Glomerular visceral epithelial cell (primary cell): ENCODE measurements at regions not wholly inside any gene's neighbourhood (a gene's known extent, or its start where the extent isn't known, plus 50 kb on each side); places are given as distances from the start of the nearest gene placed in this dataset.
"Not testable (repeated sequence)": the region's sequence is repeated elsewhere in the genome, so short reads cannot be mapped to it uniquely, and the experiment has no call there.

Source experiments
- DNase-seq: peaks from one replicate; pipeline ENCODE4 v3.0.0-alpha.2; 2016; ENCODE audit errors: extremely low spot score

DNA sequence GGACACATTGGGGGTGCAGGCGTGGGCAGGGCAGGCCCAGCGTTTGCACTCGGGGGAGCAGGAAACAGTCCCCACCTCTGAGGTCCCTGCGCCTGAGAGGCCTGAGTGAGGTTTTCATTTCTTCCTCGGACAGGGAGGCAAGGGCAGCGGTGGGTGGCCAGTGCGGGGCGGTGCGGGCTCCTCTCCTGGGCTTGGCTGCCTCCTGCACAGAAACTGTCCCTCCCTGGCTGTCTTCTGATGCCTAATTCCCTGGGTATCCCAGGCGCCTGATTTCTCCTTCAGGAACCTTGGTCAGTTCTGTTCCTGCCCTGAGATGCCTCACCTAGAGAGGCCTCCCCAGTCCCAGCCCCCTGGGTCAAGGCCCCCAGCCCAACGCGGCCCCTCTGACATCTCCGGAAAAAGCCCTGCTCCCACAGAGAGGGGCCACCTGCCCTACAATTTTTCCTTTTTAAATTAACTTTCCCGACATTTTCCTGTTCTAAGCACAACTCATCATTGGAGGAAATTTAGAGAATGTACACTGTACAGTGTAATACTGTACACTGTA lies 260.3 kb downstream of the ADGRD1 start:
- DNase-seq = no peak

DNA sequence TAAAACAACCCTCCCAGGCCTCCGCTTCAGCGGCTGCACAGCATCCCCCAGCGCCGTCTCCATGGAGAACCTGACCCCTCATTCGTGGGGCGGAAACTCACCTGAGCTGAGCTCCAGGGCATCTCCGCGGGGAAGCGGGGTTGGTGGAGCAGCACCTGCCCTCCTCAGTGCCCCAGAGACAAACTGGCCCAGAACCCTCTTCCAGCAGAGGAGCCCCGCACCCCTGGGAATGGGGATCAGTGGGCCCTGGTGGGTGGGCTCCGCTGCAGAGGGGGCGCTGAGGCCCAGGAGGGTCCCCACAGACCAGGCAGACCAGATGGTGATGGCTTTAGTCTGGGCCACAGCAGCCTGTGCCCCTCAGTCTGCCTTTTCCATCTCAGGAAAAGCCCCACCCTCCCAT lies 261.2 kb downstream of the ADGRD1 start:
- DNase-seq = not testable (repeated sequence)

DNA sequence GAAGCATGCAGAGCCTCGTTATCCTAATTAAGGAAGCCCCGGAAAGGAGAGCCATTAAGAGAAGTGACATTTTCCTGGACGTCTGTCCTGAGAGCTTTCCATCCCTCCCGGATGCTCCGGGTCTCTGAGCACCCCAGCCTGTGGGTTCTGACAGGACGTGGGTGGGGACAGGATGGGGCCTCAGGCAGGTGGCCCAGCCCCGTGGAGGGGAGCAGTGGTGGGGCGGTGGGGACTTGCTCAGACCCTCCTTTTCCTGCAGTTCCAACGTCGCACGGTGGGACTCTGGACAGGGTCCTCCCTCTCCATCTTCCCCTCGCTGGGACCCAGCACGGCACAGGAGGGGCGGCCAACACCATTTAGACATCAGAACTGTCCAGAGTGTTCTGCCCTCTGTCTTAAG lies 262.9 kb downstream of the ADGRD1 start:
- DNase-seq = not testable (repeated sequence)

DNA sequence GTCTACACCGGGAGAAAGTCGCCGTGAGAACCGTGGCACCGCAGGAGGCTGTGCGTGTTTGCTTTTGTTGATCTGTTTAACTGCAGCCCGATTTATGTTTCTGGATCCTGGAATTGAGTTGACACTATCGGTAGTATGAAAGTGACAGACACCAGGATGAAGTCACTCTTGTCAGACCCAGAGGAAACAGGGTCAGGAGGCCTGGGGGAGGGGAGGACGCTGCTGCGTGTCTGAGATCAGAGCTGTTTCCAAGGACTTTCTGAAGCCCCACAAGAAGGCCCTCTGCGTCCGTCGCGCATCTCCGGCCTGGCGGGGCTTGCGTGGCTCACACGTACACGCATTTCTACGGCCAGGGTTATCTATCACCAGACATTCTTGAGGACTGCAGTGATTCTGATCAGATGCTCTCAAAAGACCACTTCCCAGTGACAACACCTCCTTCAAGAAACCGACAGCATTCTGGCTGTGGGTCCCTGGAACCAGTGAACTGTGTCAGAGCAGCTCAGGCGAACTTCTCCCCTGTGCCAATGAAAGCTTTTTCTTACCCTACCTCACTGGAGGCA lies 263.4 kb downstream of the ADGRD1 start:
- no peak for DNase-seq

DNA sequence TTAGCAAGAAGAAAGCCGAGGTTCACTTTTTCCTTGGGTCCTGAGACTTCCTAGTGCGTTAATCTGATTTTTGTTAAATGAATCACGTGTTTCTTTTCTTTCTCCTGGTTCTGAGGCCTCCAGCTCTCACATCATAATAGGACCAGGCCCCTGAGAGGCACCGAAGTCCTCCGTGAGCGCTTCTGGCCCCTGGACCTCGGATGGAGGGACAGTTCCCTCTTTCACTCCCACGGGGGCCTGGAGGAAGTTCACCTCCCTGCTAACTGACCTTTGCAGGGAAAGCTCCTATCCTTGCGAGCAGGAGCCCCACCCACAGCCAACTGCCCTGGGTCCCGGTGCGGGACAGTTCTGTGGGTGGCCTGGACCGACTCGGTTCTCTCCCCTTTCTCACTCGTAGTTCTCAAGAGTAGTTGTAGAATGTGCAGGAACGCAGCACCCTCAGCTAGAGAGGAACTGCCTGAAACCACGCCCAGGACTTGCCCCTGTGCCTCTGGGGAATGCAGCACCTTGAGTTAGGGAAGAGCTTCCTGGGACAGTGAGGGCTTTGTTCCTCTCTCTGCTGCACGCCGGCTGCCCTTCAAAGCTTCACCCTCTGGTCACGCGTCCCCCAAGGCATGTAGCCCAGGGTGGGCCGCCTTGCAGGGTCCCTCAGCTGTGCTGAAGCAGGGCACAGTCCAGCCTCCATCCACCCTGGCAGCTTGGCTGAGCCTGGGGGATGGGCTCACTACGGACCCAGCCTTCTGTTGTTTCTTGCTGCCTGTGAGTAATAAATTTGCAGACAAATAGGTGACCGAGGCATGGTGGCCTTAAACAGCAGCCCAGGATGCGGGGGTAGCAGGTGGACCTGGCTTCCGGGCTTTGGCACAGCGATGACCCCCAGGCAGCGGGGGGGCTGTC lies 264.6 kb downstream of the ADGRD1 start:
- DNase-seq = no peak

DNA sequence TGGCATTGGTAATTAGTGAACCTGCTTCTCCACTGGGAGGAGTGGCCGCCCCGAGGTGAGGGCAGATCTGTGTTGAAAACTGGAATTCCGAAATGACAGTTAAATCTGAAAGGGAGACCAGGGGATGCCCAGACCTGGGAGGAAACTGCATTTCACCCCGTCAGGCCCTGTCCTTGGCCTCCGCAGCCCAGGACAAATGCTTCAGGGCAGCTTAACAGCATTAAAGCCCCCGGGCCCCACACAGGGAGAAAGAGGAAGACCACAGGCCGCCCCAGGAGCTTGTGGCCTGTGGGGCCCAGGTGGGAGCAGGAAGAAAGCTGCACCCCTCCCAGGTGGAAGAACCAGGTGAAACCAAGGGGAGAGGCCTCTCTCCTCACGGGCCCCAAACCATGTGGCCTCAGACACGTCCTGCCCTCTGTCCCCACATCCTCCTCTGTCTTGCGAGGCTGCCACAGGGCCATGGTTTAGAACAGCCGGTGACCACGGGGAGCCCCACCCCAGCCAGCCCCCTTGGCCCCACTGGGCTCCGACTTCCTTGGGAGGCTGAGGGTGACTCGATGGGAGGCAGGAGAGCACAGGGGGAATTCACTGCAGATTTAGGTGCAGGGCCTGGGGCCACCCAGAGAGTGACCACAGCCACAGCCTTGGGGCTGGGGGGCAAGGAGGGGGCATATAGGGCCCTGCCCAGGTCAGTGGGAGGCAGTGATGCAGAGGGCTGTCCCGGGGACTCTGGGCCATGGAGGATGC lies 265.4 kb downstream of the ADGRD1 start:
- no peak for DNase-seq

DNA sequence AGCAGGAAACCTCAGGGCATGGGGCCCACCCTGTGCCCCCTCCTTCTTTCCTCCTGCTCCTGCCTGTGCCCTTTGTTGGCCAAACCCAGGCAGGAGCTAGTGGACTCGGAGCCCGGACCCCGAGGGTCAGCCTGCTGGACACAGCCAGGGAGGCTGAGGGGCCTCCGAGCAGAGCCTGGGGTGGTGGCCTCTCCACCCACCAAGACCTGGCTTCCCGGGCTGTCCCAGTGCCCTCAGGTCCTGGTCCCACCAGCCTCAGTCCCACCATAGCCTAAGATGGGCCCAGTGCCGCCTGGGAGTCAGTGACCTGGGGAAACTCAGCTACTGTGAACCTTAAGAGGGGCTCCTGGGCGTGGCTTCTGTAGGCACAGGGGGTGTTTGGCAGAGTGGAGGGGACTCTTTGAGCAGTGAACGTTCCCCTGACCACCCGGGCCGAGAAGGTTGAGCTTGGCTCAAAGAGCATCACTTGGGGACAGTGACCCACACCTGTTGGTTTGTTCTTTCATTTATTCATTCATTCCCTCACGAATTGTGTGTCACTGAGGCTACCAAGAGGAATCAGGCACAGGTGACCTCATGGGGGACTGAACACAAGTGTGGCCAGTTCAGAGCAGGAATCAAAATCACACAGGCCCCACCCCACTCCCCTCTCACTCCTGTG lies 266.1 kb downstream of the ADGRD1 start:
- no peak for DNase-seq

DNA sequence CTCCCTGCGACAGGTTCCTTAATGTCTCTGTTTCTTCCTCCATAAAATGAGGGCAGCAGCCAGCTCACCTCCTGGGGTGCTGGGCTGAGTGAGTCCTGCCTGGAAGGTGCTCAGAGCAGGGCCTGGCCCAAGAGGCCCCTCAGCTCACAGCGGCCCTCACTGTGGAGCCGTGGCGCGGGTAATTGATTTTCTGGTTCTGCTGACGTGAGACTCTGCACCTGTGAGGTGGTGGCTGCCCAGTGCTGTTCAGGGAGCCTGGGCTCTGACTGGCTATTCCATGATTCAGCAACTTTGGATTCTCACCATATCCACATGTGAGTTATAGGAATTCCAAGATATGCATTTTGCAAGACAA lies 266.6 kb downstream of the ADGRD1 start:
- DNase-seq = no peak

DNA sequence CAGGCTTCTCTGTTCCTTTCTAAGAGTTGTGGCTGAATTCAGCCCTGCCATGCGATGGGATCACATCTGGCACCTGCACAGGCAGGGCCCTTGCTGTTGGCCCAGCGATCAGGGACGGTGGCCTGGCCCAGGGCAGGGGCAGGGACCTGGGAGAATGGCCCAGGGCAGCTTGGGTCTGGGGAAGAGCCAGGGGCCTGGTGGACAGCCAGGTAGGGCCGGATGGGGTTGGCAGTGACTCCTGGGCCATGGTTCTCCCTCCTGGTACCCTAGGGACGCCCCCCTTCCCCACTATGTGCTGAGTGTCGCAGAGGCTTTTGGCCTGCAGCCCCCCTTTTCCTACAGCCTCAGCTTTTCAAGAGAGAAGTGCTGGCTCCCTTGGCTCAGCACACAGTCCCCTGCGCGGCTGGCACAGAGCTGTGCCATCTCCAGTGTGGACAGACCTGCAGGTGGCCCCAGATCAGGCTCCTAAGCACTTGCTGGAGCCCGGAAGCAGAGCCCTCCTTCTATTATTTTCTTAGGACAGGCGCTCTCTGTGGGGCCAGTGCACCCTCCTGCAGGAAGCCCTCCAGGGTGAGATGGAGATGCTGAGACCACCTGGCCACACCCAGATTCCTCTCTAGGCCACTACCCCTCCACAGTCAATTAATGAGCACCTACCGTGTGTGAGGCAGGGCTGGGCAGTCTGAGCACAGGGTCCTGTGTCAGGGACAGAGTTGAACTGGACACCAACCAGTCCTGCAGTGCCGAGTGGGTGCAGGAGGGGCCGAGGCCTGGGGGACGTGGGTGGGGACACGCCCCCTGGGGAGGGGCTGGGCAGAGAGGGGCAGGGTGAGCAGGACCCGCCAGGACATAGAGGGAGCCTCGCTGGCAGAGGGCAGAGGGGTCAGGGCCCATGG lies 267.6 kb downstream of the ADGRD1 start:
- DNase-seq = no peak

DNA sequence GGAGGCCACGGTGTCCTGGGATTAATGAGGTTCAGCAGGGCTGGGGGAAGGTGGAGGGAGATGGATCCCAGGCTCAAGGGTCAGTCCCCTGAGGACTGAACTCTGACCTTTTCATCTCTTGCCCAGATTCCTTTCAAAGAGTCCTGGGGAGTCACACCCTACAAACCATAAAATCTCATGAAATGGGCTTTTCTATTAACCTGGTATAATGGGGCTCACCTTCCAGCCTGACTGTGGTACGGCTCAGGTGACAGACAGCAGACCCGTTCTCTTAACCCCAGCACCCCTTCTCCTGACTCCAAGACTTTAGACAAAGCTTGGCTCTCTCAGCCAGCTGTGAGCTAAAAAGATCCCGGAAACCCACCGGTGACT lies 268.2 kb downstream of the ADGRD1 start:
- no peak for DNase-seq

DNA sequence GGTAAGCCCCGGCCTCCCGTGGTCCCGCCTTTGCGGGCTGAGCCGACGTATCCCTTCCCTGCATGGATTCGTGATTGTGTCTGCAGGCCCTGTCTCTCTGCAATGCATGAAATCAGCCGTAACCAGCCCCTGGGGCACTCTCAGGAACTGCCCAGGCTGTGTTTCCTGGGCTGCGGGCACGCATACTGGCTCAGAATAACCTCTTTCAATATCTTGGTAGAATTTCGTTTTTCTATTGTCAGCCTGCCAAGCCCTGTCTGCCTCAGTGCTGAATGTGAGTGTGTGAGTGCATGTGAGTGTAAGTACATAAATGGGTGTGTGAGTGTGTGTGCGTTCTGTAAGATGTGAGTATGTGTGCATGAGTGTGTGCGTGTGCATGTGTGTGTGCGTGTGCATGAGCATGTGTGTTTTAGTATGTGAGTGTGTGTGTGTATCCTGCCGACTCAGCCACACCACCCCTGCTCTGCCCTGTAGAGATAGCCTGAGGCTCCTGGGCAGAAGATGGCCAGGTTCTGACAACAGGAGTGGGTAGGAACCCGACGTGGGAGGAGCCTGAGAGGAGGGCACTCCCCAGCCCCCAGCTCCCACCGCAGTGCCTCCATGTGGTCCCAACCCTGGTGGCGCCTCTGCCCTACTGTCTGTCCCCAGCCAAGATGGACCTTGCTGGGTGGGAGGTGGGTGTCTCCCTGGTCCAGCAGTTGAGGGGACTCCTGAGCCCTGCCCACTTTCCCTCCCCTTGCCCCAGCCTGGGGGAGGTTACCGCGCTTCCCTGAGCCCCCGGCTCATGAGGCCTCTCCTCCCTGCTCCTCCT lies 268.8 kb downstream of the ADGRD1 start:
- DNase-seq = no peak

DNA sequence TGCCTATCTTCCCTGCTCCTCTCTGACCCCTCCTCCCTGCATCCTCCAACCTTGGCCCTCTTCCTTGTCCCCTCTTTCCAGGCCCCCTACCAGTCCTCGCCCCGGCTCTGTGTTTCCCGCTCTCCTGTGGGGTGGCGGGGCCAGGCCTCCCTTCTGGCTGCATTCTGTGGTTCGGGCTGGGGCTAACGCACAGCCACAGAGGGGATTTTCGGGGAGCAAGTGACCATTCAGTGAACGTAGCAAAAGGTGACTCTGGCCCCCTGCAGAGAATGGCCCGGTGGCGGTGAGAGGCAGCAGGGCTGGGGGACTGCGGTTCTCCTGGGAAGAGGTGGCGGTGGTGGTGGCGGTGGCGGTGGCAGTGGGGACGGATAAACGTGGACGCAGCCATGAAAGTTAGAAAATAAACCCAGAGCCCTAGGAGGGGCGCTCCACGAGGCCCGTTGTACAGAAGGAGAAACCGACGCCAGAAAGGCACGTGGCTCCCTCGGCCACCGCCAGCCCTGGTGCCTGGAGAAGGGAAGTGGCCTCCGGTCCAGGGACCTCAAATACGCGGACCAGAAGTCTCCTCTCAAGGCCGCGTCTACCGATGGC lies 269.6 kb downstream of the ADGRD1 start:
- DNase-seq = no peak

DNA sequence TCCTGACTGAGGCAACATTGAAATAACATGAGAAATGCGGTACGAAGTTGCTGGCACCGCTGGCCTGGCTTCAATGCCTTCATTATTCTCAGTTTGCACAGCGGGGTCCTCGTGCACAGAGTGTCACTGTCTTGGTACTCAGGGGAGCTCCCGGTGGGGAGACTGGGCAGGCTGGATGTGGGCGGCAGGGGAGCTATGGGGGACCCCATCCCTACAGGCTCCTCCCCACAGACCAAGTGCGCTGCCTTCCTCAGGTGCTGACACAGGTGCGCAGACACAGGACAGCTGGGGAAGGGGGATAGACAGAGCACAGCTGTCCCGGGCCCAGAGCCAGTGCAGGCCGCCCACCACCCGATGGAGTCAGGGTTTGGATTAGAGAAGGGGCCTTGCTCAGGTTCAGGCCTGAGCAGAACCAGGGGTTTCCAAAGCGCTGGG lies 270.1 kb downstream of the ADGRD1 start:
- DNase-seq = no peak

DNA sequence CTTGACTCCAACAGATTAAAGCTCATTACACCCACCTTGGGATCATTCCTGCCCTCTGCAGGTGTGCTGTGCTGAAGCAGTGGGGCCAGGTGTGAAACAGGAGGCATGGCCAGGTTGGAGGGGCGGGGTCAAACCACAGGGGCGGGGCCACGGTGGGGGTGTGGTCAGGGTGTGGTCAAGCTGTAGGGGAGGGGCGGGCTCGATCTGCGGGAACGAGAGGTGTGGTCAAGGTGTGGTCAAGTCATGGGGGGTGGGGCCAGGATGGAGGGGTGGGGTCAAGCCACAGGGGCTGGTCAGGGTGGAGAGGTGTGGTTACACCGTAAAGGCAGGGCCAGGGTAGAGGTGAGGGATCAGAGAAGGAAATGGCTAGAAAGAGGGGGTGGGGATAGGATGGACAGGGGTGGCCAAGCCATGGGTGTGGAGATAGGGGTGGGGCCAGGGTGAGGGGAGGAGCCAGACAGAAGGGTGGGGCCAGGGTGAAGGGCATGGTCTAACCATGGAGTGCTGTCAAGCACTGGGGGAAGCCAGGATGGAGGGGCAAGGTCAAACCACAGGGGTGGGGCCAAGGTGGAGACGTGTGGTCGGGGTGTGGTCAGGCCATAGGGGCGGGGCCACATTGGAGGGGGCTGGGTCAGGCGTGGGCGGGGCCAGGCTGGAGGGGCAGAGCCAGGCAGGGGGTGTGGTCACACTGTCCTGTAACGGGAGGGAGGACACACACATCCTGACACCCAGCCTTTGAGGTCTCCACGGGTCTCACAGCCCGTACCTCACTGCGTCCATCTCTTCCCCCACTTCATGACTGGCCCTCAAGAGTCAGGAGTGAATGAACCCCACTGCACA lies 270.7 kb downstream of the ADGRD1 start:
- DNase-seq = not testable (repeated sequence)

DNA sequence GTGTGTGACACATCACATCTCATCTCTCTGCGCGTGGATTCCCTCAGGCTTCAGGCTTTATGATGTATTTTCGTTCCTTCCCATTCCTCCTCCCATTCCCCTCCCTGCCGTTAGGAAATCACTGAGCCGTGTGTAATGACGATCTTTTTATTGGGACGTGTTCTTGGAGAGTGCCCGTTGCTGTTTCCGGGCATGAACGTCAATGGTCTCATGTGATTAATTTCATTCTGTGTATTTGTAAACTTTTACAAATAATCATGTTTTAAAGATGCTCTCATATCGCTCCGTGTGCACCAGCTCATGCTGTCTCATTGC lies 271.3 kb downstream of the ADGRD1 start:
- DNase-seq = not testable (repeated sequence)

DNA sequence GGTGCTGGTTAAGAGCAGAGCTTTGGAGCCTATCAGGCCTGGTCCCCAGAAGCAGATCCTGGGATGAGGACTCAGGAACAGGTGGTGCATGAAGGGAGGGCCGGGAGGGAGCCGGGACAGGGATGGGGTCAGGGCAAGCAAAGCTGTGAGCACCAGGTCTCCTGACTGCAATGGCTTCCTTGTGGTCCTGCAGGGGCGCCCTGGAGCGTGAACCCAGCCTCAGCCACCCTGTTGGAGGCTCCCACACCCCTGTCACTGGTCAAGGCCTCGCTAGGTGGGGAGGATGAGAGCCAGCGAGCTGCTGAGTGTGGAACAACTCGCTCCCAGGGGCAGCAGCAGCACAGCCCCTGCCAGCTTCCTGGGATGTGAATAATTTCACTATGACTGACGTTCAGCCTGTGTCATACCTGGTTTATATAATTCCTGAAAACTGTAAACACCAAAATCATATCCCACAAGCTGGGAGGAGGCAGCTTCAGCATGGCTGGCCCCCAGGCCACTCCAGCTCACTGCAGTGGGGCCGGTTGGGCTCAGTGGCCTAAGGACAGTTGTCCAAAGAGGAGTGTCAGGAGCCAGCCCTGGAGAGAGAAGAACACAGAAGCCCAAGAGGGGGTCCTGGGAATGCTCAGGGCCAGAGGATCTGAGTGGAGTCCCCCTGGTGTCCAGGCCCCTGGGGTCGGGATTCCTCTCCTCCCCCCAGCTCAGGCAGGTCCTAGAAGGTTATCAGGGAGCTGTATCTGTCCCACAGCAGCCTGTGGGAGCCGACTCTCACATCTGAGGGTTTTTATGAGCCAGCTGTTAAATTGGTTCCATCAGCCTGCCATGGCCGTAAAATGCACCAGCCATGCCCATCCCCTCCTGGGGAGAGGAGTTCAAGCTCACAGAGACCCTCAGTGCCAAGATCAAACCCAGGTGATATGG lies 272.9 kb downstream of the ADGRD1 start:
- no peak for DNase-seq

DNA sequence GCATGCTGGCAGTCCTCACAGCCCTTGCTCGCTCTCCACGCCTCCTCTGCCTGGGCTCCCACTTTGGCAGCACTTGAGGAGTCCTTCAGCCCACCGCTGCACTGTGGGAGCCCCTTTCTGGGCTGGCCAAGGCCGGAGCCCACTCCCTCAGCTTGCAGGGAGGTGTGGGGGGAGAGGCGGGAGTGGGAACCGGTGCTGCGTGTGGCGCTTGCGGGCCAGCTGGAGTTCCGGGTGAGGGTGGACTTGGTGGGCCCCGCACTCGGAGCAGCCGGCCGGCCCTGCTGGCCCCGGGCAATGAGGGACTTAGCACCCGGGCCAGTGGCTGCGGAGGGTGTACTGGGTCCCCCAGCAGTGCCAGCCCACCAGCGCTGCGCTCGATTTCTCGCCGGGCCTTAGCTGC lies 273.9 kb downstream of the ADGRD1 start:
- not testable (repeated sequence) for DNase-seq

DNA sequence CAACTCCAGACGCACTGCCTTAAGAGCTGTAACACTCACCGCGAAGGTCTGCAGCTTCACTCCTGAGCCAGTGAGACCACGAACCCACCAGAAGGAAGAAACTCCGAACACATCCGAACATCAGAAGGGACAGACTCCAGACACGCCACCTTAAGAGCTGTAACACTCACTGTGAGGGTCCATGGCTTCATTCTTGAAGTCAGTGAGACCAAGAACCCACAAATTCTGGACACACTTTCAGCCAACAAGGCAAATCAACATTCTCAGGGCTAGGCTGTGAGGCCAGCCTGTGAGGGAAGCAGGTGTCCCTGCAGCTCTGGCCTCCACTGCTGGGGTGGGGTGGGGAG lies 275.3 kb downstream of the ADGRD1 start:
- not testable (repeated sequence) for DNase-seq
